Adrenal gland (tissue), 5 donors: ENCODE measurements at regions not wholly inside any gene's neighbourhood (a gene's known extent, or its start where the extent isn't known, plus 50 kb on each side); places are given as distances from the start of the nearest gene placed in this dataset.

Source experiments
- POLR2A ChIP-seq, 2 donors: fragments of 450-650 bp; IDR thresholded peaks; one replicate each; pipeline ENCODE4 v1.6.1; 2017; ENCODE audit warnings: antibody characterized with exemption in 2 of 2, mild to moderate bottlenecking in 2 of 2, moderate library complexity in 1 of 2
- TF ChIP-seq, protein P1 (sequence below), 6 experiments: fragments of 450-650 bp in 4 of 6; fragments of 200-600 bp in 2 of 6; sonication (generic) in 1 of 6; IDR thresholded peaks; 1 replicate in 5 of 6; 2 replicates in 1 of 6; pipeline versions ENCODE4 v1.5.1 to v1.8.0; 2016 to 2021; ENCODE audit warnings: antibody characterized with exemption in 6 of 6, mild to moderate bottlenecking in 2 of 6, moderate library complexity in 1 of 6
- donor health status: DM: no; HTN: no; CAD: no.

DNA sequence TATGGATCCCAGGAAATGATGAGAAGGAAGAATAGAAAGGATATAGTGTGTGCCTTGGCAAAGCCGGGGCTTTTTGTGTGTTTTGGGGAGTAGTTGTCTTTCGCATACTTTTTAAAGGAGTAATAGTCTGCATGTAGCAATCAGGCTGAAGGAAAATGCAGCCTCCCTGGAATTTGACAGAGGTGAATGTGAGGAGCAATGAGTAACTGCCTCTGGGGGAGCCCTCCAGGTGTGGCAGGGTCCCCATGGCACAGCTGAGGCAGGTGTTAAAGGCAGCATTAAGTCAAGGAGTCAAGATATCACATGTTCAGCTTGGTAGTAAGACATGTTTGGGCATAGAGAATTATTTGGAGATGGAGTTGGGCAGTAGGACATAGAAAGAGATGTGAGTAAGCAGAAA, 203.1 kb downstream of the C6orf118 start:
- TF ChIP-seq, protein P1, sequence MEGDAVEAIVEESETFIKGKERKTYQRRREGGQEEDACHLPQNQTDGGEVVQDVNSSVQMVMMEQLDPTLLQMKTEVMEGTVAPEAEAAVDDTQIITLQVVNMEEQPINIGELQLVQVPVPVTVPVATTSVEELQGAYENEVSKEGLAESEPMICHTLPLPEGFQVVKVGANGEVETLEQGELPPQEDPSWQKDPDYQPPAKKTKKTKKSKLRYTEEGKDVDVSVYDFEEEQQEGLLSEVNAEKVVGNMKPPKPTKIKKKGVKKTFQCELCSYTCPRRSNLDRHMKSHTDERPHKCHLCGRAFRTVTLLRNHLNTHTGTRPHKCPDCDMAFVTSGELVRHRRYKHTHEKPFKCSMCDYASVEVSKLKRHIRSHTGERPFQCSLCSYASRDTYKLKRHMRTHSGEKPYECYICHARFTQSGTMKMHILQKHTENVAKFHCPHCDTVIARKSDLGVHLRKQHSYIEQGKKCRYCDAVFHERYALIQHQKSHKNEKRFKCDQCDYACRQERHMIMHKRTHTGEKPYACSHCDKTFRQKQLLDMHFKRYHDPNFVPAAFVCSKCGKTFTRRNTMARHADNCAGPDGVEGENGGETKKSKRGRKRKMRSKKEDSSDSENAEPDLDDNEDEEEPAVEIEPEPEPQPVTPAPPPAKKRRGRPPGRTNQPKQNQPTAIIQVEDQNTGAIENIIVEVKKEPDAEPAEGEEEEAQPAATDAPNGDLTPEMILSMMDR (IDR thresholded peaks at IDR 0.05), result no peak
- TF ChIP-seq POLR2A (IDR thresholded peaks at IDR 0.05), result no peak
